ENCODE measurements at regions not wholly inside any gene's neighbourhood (a gene's known extent, or its start where the extent isn't known, plus 50 kb on each side); places are given as distances from the start of the nearest gene placed in this dataset.

GRCh38 chr3:124584552-124585391, 145.5 kb upstream of the UMPS start:
- TF ChIP-seq CTCF (conservative IDR thresholded peaks at IDR 0.05; ENCODE audit: low read length) (no peak), EZH2phosphoT487 (IDR thresholded peaks at IDR 0.05; ENCODE audit: borderline replicate concordance) (no peak)

All from Loucy (cell line).